ENCODE measurements at regions not wholly inside any gene's neighbourhood (a gene's known extent, or its start where the extent isn't known, plus 50 kb on each side); places are given as distances from the start of the nearest gene placed in this dataset.

DNA sequence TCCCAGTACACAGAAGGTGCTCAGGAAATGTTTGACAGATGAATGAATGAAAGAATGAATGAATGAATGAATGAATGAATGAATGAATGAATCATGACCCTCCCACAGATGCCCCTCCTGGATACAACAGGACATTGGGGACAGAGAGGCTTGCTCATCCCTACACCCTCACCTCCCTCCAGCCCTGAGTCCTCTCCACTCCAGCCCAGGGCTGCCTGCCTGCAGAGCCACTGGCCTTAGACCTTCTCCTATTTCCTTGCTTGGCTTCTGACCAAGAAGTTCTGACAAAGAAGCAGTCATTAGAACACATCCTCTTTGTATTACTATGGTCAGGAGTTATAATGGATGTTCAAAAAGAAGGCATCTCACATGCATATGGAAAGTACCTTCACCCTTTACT lies 240.7 kb upstream of the DAPK1 start:
- TF ChIP-seq, protein P1, sequence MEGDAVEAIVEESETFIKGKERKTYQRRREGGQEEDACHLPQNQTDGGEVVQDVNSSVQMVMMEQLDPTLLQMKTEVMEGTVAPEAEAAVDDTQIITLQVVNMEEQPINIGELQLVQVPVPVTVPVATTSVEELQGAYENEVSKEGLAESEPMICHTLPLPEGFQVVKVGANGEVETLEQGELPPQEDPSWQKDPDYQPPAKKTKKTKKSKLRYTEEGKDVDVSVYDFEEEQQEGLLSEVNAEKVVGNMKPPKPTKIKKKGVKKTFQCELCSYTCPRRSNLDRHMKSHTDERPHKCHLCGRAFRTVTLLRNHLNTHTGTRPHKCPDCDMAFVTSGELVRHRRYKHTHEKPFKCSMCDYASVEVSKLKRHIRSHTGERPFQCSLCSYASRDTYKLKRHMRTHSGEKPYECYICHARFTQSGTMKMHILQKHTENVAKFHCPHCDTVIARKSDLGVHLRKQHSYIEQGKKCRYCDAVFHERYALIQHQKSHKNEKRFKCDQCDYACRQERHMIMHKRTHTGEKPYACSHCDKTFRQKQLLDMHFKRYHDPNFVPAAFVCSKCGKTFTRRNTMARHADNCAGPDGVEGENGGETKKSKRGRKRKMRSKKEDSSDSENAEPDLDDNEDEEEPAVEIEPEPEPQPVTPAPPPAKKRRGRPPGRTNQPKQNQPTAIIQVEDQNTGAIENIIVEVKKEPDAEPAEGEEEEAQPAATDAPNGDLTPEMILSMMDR (IDR thresholded peaks at IDR 0.05) = no peak
- no peak for TF ChIP-seq POLR2AphosphoS5 (IDR thresholded peaks at IDR 0.05)
- no peak for TF ChIP-seq POLR2A (IDR thresholded peaks at IDR 0.05)
- TF ChIP-seq EP300 (IDR thresholded peaks at IDR 0.05) = no peak

Measured in suprapubic skin (tissue), 4 donors.